Breast epithelium (tissue), 4 donors: ENCODE measurements at regions not wholly inside any gene's neighbourhood (a gene's known extent, or its start where the extent isn't known, plus 50 kb on each side); places are given as distances from the start of the nearest gene placed in this dataset.

ENCODE experiments used
- DNase-seq, 2 donors: peaks; one replicate each; pipeline ENCODE4 v3.0.0-alpha.2; 2019; ENCODE audit warnings: low spot score in 2 of 2
- H3K27ac ChIP-seq, 2 donors: fragments of 200-600 bp; sonication (generic) in 1 of 2; one replicate each; pipeline ENCODE4 v1.5.1; 2016 to 2019; ENCODE audit warnings: mild to moderate bottlenecking in 1 of 2
- H3K27me3 ChIP-seq, 2 donors: fragments of 200-600 bp; sonication (generic) in 1 of 2; one replicate each; pipeline versions ENCODE4 v1.5.1 to v1.6.0; 2017 to 2019; ENCODE audit warnings: control low read depth in 1 of 2, mild to moderate bottlenecking in 1 of 2
- H3K36me3 ChIP-seq: fragments of 200-600 bp; one replicate; pipeline ENCODE4 v1.5.1; 2019
- H3K4me1 ChIP-seq, 2 donors: fragments of 200-600 bp; sonication (generic); one replicate each; pipeline ENCODE4 v1.5.1; 2016 to 2019; ENCODE audit warnings: control low read depth in 1 of 2
- H3K4me3 ChIP-seq, 3 donors: fragments of 200-600 bp; sonication (generic); 1 replicate in 2 of 3; 2 replicates in 1 of 3; pipeline ENCODE4 v1.5.1; 2016 to 2019; ENCODE audit warnings: mild to moderate bottlenecking in 3 of 3, moderate library complexity in 2 of 3
- H3K9me3 ChIP-seq, 2 donors: fragments of 200-600 bp; sonication (generic) in 1 of 2; one replicate each; pipeline ENCODE4 v1.5.1; 2016 to 2019; ENCODE audit warnings: control low read depth in 1 of 2
- CTCF ChIP-seq, 3 donors: fragments of 450-650 bp; IDR thresholded peaks; one replicate each; pipeline ENCODE4 v1.5.1; 2016 to 2017; ENCODE audit warnings: antibody characterized with exemption in 3 of 3, mild to moderate bottlenecking in 3 of 3, moderate library complexity in 3 of 3
- POLR2A ChIP-seq: fragments of 450-650 bp; IDR thresholded peaks from one replicate; pipeline ENCODE4 v1.6.1; 2016; ENCODE audit warnings: antibody characterized with exemption, mild to moderate bottlenecking, moderate library complexity
- POLR2AphosphoS5 ChIP-seq, 3 donors: sonication (generic); formaldehyde crosslinking; IDR thresholded peaks; one replicate each; pipeline ENCODE4 v1.6.1; 2017; ENCODE audit warnings: antibody characterized with exemption in 3 of 3
- intact Hi-C: fragments of 100-400 bp; cut with DNase I; formaldehyde crosslinking; loops from one replicate; pipeline ENCODE4 v1.15.1; 2023; ENCODE audit warnings: low total_unique reads

GRCh38 chr11:91263496-91264365 lies 960.9 kb upstream of the FAT3 start:
- intact Hi-C loops = no loop called here
- no peak for DNase-seq
- TF ChIP-seq POLR2A = no peak
- no peak for TF ChIP-seq CTCF (IDR thresholded peaks at IDR 0.05)
- TF ChIP-seq POLR2AphosphoS5 (IDR thresholded peaks at IDR 0.05) = no peak
- H3K36me3 ChIP-seq = no peaks in the 10 kb centered on the region
- H3K9me3 ChIP-seq = no peaks in the 10 kb centered on the region
- no peak overlapping the region for H3K4me3 ChIP-seq
- H3K4me1 ChIP-seq = no peaks in the 10 kb centered on the region
- no peak overlapping the region for H3K27ac ChIP-seq
- no peaks in the 10 kb centered on the region for H3K27me3 ChIP-seq

GRCh38 chr11:91261513-91261912 lies 963.1 kb upstream of the FAT3 start:
- H3K4me3 ChIP-seq = no peak overlapping the region
- no peak for DNase-seq
- no peak overlapping the region for H3K27ac ChIP-seq
- TF ChIP-seq POLR2AphosphoS5 (IDR thresholded peaks at IDR 0.05) (no peak), POLR2A (no peak), CTCF (IDR thresholded peaks at IDR 0.05) (no peak)
- intact Hi-C loops = no loop called here
- no peaks in the 10 kb centered on the region for H3K36me3 ChIP-seq
- H3K27me3 ChIP-seq = no peaks in the 10 kb centered on the region
- no peaks in the 10 kb centered on the region for H3K4me1 ChIP-seq
- H3K9me3 ChIP-seq = no peaks in the 10 kb centered on the region

- Histone ChIP-seq H3K36me3 (no peaks in the 10 kb centered on the region), H3K27me3 (no peaks in the 10 kb centered on the region), H3K4me3 (no peak overlapping the region), H3K9me3 (no peaks in the 10 kb centered on the region), H3K4me1 (no peaks in the 10 kb centered on the region), H3K27ac (no peak overlapping the region)
- intact Hi-C loops = no loop called here
- TF ChIP-seq CTCF (IDR thresholded peaks at IDR 0.05) (no peak), POLR2A (no peak), POLR2AphosphoS5 (IDR thresholded peaks at IDR 0.05) (no peak)
- DNase-seq = no peak
Observed at GRCh38 chr11:91258876-91259275, 965.7 kb upstream of the FAT3 start.

- no peaks in the 10 kb centered on the region for H3K27me3 ChIP-seq
- H3K4me1 ChIP-seq = no peaks in the 10 kb centered on the region
- intact Hi-C loops = no loop called here
- no peak for DNase-seq
- no peaks in the 10 kb centered on the region for H3K9me3 ChIP-seq
- no peak overlapping the region for H3K27ac ChIP-seq
- no peaks in the 10 kb centered on the region for H3K36me3 ChIP-seq
- no peak for TF ChIP-seq CTCF (IDR thresholded peaks at IDR 0.05)
- no peak for TF ChIP-seq POLR2A
- no peak overlapping the region for H3K4me3 ChIP-seq
Observed at GRCh38 chr11:91257667-91258066, 967.0 kb upstream of the FAT3 start.

- H3K27ac ChIP-seq = no peak overlapping the region
- no peak for DNase-seq
- no peaks in the 10 kb centered on the region for H3K27me3 ChIP-seq
- TF ChIP-seq POLR2A = no peak
- peak in 1 of 3 donors; percentile 44 for TF ChIP-seq CTCF (IDR thresholded peaks at IDR 0.05)
- no peak for TF ChIP-seq POLR2AphosphoS5 (IDR thresholded peaks at IDR 0.05)
- H3K36me3 ChIP-seq = no peaks in the 10 kb centered on the region
- no peaks in the 10 kb centered on the region for H3K4me1 ChIP-seq
- H3K4me3 ChIP-seq = no peak overlapping the region
- intact Hi-C loops = no loop called here
- H3K9me3 ChIP-seq = no peaks in the 10 kb centered on the region
Observed at GRCh38 chr11:91248199-91248807, 976.3 kb upstream of the FAT3 start.
